Uterus (tissue), 2 donors: ENCODE measurements at regions not wholly inside any gene's neighbourhood (a gene's known extent, or its start where the extent isn't known, plus 50 kb on each side); places are given as distances from the start of the nearest gene placed in this dataset.

ENCODE experiments used
- CTCF ChIP-seq, 4 experiments: fragments of 200-600 bp in 2 of 4; fragments of 450-650 bp in 2 of 4; sonication (generic) in 2 of 4; IDR thresholded peaks; one replicate each; pipeline ENCODE4 v1.5.1; 2016 to 2019; ENCODE audit warnings: antibody characterized with exemption in 4 of 4, mild to moderate bottlenecking in 2 of 4, moderate library complexity in 1 of 4
- POLR2A ChIP-seq, 2 donors: fragments of 450-650 bp; IDR thresholded peaks; one replicate each; pipeline ENCODE4 v1.6.1; 2016; ENCODE audit warnings: antibody characterized with exemption in 2 of 2, mild to moderate bottlenecking in 1 of 2, moderate library complexity in 1 of 2

- no peak for TF ChIP-seq POLR2A (IDR thresholded peaks at IDR 0.05)
- TF ChIP-seq CTCF (IDR thresholded peaks at IDR 0.05), result no peak
Measured at GRCh38 chr12:123073292-123073691, 77.6 kb downstream of the PITPNM2 start.
